Fibroblast of skin of left biceps (primary cell): ENCODE measurements at regions not wholly inside any gene's neighbourhood (a gene's known extent, or its start where the extent isn't known, plus 50 kb on each side); places are given as distances from the start of the nearest gene placed in this dataset.

ENCODE experiments used
- DNase-seq, 2 experiments: peaks; one replicate each; pipeline ENCODE4 v3.0.0-alpha.2; 2013; ENCODE audit warnings: low read depth in 2 of 2

GRCh38 chr16:66289986-66290385, 76.5 kb upstream of the CDH5 start:
- DNase-seq = no peak

GRCh38 chr16:66289051-66289680, 77.3 kb upstream of the CDH5 start:
- no peak for DNase-seq

GRCh38 chr16:66287926-66288325, 78.6 kb upstream of the CDH5 start:
- no peak for DNase-seq

- DNase-seq = no peak
Observed at GRCh38 chr16:66287416-66287815, 79.1 kb upstream of the CDH5 start.

- DNase-seq = no peak
Observed at GRCh38 chr16:66286527-66286926, 80.0 kb upstream of the CDH5 start.

- DNase-seq = no peak
Observed at GRCh38 chr16:66278604-66279262, 87.8 kb upstream of the CDH5 start.

GRCh38 chr16:66278111-66278531, 88.4 kb upstream of the CDH5 start:
- DNase-seq = no peak

- DNase-seq = no peak
Observed at GRCh38 chr16:66277311-66278070, 89.0 kb upstream of the CDH5 start.

GRCh38 chr16:66275775-66276428, 90.6 kb upstream of the CDH5 start:
- peak in 1 of 2 experiments; percentile 39 for DNase-seq

GRCh38 chr16:66274335-66275110, 92.0 kb upstream of the CDH5 start:
- DNase-seq = peak in 1 of 2 experiments; percentile 28

GRCh38 chr16:66273644-66274334, 92.7 kb upstream of the CDH5 start:
- no peak for DNase-seq

GRCh38 chr16:66273053-66273452, 93.4 kb upstream of the CDH5 start:
- DNase-seq = no peak

GRCh38 chr16:66272461-66272860, 94.0 kb upstream of the CDH5 start:
- no peak for DNase-seq

- no peak for DNase-seq
Observed at GRCh38 chr16:66271074-66272060, 95.1 kb upstream of the CDH5 start.

GRCh38 chr16:66270333-66270927, 96.1 kb upstream of the CDH5 start:
- peak; percentile 59 to 62 for DNase-seq

GRCh38 chr16:66269617-66270332, 96.7 kb upstream of the CDH5 start:
- no peak for DNase-seq

GRCh38 chr16:66267292-66268014, 99.0 kb upstream of the CDH5 start:
- no peak for DNase-seq
